Inflammatory macrophage treated with lipopolysaccharide for 1 hour (primary cell): ENCODE measurements at regions not wholly inside any gene's neighbourhood (a gene's known extent, or its start where the extent isn't known, plus 50 kb on each side); places are given as distances from the start of the nearest gene placed in this dataset.
A peak's percentile ranks its signal among the peaks of the same experiment; 100 is the strongest.
"Not testable (repeated sequence)": the region's sequence is repeated elsewhere in the genome, so short reads cannot be mapped to it uniquely, and the experiment has no call there.

Experiments used
- DNase-seq, 2 donors: peaks; one replicate each; pipeline ENCODE4 v3.0.0-alpha.2; 2020 to 2022

DNA sequence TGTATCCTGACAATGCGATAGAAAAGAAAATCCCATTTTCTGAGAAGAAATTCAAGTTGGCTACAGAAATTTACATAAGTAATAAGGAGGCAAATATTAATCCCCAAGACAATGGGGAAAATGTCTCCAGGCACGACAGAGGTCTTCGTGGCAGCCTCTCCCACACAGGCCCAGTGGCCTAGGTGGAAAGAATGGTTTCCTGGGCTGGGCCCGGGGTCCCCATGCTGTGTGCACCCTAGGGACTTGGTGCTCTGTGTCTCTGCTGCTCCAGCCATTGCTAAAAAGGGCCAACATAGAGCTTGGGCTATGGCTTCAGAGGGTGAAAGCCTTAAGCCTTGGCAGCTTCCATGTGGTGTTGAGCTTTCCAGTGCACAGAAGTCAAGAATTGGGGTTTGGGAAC lies 102.5 kb upstream of the LYPLAL1 start:
- no peak for DNase-seq

DNA sequence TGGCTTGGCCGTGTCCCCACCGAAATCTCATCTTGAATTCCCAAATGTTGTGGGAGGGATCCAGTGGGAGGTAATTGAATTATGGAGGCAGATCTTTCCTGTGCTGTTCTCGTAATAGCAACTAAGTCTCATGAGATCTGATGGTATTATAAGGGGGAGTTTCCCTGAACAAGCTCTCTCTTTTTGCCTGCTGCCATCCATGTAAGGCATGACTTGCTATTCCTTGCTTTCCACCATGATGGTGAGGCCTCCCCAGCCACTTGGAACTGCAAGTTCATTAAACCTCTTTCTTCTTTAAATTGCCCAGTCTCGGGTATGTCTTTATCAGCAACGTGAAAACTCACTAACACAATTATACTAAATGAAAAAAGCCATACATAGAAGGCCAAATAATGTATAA lies 101.3 kb upstream of the LYPLAL1 start:
- no peak for DNase-seq

DNA sequence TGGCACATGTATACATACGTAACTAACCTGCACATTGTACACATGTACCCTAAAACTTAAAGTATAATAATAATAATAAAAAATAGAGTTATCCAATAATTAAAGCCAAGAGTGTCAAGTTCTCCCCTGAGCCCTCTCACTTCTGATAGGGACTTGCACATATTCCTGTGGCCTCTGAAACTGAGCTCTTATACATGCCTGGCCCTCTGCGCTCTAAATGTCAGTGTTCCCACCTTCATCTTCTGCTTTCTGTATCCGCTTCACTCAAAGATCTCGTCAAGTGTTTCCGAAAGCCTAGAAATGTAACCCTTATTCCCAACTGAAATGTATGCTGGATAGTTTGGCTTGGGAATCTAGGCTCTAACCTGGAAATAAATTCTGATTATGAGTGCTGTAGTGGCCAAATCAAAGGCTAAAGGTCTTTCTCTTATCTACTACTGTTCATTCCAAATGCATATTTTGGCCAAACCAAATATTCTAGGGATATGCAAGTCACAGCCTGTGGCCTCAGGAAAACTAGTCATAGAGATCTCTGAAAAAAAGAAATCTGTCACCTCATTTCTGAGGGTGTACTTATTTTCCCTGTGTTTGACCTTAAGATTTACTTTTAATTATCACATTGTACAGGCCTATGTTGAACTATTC lies 99.5 kb upstream of the LYPLAL1 start:
- no peak for DNase-seq

DNA sequence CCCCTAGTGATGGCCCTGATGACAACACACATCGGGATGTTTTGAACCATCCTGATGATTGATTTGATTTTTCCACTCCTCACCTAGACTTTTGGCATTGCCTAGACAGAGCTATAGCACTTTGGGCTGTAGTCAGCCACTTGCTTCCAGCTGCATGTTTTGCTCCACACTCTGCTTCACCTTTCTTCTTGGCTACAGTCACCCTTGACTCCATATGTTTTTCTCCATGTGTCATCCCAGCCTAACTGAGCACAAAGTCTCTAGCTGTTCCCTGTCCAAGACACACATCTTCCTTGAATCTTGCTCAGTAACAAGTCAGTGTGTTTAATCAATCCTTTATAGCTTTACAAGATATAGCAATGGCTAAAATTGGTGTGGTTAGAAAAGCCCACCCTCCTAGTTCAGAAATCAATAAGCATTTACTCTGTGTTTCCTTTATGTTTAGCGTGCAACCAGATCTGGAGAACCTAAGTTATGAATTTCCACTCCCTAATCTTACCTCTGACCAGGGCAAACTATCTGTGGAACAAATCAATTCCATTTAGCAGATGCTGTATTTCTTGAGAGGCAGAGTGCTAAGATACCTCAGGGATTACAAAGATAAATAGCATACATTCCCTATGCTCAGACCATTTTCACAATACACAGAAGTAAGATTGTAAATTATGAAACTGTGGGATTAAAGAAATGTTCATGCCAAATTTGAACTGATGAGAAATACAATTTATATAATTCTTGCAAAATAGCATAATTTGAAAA lies 98.4 kb upstream of the LYPLAL1 start:
- no peak for DNase-seq

DNA sequence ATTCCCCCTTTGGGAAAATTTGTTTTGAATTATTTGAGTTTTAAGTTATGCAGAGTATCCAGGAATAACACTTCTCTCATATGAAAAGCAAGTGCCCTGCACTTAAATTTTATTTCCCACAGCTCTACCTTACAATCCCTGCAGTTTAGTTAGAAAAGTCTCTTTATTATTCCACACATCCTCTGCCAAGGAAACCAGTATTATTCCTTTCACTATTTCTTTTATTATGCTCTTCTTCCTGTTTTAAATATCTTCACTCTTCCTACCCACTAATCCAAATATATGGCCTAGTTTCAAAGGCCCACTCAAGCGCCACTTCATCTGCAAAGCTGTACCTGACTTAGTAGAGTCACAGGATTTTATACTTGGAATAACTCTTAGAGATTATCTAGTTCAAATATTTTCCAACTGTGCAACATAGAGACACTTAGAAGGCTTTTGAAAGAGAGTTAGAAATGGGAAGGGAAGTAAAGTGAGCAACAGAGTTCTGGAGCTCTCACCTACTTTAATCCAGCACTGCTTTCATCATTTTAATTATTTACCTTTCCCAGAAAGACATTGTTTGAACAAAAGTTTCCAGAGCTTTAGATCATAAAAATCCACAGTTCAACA lies 97.2 kb upstream of the LYPLAL1 start:
- DNase-seq: no peak

DNA sequence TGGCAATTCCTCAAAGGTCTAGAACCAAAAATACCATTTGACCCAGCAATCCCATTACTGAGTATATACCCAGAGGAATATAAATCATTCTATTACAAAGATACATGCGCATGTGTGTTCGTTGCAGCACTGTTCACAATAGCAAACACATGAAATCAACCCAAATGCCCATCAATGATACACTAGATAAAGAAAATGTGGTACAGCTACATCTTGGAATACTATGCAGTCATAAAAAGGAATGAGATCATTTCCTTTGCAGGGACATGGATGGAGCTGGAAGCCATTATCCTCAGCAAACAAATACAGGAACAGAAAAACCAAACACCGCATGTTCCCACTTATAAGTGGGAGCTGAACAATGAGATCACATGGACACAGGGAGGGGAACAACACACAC lies 95.9 kb upstream of the LYPLAL1 start:
- DNase-seq: not testable (repeated sequence)

DNA sequence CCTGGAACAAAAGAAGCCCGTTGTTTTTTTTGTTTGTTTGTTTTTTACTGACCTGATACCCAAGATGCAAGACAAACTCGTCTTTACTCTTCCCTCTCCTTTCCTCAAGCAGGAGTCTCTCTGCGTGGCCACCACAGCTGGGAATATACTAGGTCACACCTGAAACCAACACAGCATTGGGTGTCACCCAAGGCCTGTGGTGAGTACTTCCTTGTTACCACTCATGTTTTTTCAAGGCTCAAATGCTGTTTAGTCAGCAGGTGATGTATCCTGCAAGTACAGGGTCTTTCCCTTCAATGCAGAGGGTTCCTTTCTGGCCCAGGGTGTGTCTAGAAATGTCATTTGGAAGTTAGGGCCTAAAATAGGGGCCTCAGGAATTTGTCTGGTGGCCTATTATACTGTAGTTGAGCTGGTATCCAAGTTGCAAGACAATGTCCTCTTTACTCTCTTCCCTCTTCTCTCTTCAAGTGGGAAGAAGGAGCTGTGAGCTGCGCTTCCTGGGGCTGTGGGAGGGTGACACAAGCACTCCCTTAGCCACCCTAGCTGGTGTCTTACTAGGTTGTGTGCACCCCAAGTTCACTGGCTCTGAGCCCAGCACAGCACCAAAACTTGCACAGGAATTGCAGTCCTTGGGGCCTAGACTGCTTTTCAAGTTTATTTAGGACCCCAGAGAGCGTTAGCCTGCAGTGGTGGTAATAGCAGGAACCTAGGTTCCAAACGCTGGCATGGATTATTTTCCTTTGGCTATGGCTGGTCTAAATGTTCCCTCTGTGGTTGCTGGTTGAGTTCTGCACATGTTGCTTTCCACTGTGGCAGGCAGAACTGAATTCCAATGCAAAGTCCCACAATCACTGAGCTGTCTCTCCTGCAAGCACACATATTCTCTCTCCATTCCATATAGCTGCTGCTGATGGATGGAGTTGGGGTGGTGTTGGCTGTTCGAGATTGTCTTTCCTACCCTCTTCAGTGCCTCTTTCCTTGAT lies 91.4 kb upstream of the LYPLAL1 start:
- peak; percentile 27 to 57 for DNase-seq

DNA sequence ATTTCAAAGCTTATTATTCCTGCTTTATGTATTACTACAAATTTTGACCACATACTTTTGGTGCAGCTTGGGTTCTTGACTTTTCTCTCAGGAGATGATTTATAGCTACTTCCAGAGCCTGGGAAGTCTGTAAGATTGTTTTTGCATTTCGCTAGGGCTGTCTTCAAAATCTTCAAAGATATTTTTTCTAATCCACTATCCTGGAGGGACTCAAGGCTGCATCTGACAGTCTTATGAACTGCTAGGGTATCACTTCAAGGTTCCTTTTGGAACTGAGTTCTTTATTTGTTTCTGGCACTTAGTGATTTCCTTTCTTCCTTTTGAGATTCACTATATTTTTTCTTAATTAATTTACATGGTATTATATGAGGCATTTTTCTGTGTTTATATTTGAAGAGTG lies 90.0 kb upstream of the LYPLAL1 start:
- DNase-seq: no peak

DNA sequence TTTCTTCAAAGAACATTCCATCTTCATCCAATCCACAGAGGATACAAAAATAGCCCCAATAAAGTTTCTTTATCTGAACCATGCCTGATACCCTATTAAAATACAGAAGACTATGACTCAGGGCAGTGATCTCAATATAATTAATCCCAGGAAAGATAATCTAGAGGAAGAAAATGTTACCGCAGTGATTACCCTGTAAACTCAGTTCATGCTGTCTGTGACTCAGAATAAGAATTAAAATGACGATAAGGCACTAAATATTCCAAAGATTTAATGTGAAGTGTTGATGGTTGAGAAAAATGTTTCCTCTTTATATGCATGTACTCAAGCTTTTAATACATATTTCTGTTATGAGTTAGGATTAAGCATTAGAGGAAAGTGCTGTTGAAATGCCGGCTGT lies 88.6 kb upstream of the LYPLAL1 start:
- DNase-seq: no peak

DNA sequence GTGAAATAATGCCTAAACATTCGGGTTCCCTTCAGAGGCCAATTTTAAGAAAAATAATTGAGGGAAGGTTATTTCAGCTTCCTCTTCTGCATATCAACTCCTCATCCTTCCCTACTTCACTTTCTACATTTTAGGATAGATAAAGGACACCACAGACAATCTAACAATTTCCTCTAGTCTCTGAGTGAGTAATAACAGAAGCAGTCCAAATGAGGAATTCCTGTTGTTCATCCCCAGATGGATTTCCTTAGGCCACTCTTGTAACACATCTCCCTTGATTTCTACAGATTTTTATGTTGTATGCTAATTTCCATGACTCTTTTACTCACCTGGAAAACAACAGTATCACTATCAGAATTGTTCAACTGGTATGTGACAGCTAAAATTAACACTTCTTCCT lies 87.7 kb upstream of the LYPLAL1 start:
- DNase-seq: peak in 1 of 2 donors; percentile 17

DNA sequence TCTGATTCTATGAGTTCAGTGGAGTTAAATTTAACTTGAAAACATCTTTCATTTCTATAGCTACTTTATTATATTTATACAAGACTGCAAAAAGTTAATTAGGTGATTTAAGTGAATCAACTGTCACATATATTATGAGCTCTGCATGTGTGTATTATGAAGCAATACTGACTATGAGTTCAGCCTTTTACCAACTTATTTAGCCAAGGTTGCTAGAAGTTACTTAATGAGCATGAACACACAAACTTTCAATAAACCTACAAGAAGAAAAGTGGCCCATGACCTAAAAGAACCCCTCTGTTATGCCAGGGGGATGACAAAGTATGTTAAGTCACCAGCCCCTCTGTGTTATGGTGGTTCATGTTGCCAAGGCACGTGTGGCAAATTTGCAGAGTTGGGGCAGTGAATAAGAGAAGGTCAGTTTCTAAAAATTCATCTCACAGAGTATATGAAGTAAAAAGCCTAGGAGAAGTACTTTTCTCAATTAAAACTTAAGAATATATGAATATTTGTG lies 86.7 kb upstream of the LYPLAL1 start:
- peak in 1 of 2 donors; percentile 42 for DNase-seq

DNA sequence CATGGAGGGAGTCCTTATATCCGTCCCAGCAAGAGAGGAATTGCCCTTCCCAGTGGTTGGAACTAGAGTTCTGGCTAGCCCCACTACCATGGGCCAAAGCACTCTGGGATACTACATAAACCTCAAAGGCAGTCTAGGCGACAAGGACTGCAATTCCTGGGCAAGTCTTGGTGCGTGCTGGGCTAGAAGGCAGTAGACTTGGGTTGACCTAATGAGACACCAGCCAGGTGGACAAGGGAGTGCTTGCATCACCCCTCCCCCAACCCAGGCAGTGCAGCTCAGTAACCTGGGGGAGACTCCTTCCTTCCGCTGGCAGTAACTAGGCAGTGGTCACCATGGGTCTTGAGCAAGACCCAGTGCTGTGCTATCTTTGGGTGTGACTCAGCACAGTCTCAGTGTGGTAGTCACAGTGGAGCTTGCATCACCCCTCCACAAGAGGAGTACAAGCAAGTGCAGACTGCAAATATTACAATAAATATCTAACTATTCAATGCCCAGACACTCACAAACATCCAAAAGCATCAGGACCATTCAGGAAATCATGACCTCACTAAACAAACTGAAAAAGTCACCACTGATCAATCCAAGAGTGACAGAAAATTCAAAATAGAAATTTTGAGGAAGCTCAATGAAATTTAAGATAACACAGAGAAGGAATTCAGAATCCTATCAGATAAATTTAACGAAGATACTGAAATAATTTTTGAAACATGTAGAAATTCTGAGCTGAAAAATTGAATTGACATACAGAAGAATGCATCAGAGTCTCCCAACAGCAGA lies 84.7 kb upstream of the LYPLAL1 start:
- DNase-seq: peak; percentile 86 to 92

DNA sequence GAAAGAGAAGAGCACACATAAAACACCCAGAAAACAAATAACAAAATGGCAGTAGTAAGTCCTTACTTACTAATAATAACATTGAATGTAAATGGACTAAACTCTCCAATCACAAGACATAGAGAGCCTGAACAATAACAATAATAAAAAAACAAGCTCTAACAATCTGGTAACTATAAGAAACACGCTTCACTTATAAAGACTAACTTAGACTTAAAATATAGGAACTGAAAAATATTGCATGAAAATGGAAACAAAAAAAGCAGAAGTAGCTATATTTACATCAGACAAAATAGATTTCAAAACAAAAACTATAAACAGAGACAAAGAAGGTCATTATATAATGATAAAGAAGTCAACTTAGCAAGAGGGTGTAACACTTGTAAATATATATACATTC lies 83.1 kb upstream of the LYPLAL1 start:
- DNase-seq: peak; percentile 72 to 85

DNA sequence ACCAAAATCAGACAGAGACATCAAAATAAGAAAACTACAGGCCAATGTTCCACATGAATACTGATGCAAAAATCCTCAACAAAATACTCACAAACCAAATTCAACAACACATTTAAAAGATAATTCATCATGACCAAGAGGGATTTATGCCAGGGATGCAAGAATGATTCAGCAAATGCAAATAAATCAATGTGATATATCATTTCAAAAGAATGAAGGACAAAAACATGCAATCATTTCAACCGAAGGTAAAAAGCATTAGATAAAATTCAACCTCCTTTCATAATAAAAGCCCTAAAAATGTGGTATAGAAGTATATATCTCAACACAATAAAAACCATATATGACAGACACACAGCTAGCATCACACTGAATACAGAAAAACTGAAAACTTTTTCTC lies 81.5 kb upstream of the LYPLAL1 start:
- DNase-seq: no peak

DNA sequence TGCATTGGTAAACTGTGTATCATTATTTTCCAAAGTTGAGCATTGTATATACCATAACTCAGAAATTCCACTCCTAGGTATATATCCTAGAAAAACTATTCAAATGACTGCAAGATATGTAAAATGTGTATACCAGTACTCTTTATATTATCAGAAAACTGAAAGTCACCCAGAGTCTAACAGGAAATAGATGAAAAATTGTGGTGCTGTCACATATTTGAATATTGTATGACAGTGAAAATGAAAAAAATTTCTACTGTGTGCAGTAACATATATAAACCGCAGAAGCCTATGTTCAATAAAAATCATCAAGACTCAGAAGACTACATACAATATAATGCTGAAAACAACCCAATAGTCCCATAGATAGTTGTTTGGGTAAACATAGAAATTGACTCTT lies 74.4 kb upstream of the LYPLAL1 start:
- no peak for DNase-seq

DNA sequence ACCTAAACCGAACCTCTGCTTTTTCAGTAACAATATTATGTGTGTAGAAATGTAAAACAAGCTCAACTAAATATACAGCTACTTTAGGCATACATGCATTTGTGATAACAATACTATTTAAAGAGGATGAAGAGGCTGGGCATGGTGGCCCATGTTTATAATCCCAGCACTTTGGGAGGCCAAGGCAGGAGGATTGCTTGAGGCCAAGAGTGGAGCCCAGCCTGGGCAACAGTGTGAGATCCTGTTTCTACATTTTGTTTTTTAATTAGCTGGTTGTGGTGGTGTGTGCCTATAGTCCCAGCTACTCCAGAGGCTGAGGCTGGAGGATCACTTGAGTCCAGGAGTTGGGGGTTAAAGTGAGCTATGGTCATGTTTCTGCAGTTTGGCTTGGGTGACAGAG lies 73.6 kb upstream of the LYPLAL1 start:
- no peak for DNase-seq

DNA sequence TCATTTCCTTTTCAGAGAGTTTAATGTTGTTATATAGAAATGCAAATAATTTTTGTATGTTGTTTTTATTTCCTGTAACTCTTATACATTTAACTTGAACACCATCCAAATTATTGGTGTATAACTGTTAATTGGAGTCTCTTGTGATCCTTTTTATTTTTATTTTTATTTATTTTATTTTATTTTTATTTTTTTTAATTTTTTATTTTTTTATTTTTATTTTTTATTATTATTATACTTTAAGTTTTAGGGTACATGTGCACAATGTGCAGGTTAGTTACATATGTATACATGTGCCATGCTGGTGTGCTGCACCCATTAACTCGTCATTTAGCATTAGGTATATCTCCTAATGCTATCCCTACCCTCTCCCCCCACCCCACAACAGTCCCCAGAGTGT lies 71.2 kb upstream of the LYPLAL1 start:
- not testable (repeated sequence) for DNase-seq

DNA sequence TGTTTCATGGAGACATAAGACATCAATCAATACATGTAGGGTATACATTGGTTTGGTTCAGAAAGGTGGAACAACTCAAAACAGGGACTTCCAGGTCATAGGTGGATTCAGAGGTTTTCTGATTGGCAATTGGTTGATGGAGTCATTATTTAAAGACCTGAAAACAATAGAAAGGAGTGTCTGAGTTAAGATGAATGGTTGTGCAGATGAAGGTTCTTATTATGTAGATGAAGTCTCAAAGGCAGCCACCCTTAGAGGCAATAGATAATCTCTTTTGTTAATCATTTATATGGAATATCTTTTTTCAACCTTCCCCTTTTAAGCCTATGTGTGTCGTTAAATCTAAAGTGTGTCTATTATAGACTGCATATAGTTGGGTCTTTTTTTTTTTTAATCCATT lies 67.8 kb upstream of the LYPLAL1 start:
- DNase-seq: no peak

DNA sequence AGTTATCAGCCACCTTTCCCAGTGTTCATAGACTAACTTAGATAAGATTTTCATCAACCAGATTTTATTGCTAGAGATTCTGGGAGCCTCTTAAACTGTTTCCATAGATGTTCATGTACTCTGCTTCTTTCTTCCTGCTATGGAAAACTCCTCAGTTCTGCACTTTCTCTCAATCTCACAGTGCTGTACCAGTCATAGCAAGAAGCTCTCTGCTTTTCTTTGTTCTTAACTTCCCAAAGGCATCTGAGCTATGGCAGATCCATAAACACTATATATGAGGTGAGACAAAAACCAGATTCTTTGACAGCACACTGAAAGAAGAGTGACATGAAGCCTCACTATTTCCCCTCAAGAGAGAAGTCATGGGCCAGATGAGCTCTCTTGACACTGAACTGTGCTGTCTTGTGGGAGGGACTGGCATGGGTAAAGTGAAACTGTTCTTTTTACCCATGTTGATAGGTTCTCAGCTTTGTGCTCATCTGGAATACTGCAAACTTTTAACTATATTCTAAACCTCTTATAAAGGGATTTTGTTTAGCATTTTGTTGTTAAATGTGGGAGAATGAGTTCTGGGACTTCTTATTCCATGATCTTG lies 64.2 kb upstream of the LYPLAL1 start:
- no peak for DNase-seq

DNA sequence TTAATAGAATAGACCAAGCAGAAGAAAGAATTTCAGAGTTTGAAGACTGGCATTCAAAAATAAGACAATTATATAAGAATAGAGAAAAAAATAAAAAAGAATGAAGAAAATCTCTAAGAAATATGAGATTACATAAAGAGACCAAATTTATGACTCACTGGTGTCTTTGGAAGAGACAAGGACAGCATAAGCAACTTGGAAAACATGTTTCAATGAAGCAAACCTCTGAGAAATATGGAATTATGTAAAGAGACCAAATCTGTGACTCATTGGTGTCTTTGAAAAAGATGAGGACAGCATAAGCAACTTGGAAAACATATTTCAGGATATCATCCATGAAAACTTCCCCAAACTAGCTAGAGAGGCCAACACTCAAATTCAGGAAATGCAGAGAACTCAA lies 60.4 kb upstream of the LYPLAL1 start:
- DNase-seq: no peak

DNA sequence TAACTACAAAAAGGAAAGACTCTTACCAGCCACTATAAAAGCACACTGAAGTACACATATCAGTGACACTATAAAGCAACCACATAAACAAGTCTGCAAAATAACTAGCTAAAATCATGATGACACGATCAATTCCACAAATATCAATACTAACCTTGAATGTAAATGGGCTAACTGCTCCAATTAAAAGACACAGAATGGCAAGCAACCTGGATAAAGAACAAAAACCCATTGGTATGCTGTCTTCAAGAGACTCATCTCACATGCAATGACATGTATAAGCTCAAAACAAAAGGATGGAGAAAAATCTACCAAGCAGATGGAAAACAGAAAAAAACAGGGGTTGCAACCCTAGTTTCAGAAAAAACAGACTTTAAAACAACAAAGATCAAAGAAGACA lies 59.7 kb upstream of the LYPLAL1 start:
- no peak for DNase-seq

DNA sequence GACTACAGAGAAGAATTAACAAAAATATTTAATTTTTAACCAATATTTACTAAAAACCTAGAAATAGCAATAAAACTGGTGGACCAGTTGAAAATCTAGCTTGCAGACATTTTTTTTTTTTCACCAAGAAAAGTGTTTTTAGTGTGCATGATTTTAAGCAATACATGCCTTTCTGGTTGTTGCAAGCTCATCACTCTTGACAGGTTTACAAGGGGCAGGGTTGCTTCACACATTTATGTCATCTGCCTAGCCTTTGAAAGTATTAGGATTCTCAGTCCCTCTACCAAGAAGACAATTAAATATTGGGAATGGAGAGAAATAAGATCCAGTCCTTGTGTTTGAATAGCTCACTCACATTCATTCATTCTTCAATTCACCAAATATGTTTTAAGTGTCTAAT lies 53.8 kb upstream of the LYPLAL1 start:
- DNase-seq: no peak
